Adipose tissue (tissue), 3 donors: ENCODE measurements at regions not wholly inside any gene's neighbourhood (a gene's known extent, or its start where the extent isn't known, plus 50 kb on each side); places are given as distances from the start of the nearest gene placed in this dataset.

Experiments used
- H3K27ac ChIP-seq: one replicate; pipeline ENCODE4 v1.5.1; 2013; ENCODE audit warnings: low read depth, low read length
- WGBS, 3 donors: extraction: QIAGEN DNeasy Blood & Tissue Kit; methylation state at CpG; one replicate each; pipeline ENCODE4 v1.1.7; 2013; 5-methylcytosine and 5-hydroxymethylcytosine counted together
- donor health status: healthy with polysubstance abuse.
- donor health status: Bipolar disorder and iron deficiency.
- donor health status: healthy.

DNA sequence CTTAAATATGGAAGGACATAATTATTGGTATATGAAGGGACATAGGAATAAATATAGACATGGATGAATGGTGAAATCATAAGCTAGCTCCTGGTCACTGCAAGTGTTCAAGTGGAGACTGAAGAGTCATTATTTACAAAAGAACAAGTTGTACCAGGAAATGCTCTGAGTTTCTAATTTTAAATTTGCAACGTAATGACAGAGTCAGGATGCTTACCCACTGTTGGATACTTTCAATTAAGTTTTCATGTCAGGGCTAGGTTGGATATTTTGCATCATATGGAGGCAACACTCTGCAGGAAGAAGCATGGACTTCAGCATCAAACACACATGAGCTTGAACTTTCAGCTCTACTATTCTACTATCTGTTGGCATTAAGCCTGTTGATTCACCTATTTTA lies 499.6 kb upstream of the C1orf87 start:
- 3 to 24% (median 17%) methylated on average over 1 of the region's 1 CpG for WGBS, 3 donors

DNA sequence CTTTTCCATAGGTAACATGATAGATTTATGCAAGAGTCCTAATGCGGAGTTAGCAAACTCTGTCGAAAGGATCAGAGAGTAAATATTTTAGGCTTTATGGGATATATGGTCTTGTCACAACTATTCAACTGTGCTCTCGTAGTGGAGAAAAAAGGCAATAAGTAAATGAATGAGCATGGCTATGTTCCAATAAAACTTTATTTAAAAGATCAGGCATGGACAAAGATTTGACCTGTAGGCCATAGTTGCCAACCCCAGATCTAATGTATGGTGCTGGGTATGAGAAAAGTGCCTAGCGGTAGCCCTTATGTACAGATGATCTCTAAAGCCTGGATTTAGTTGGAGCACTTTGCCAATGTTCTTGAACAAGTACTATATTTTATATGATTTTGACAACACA lies 498.8 kb upstream of the C1orf87 start:
- H3K27ac ChIP-seq: no peak overlapping the region
- WGBS, 3 donors: 74 to 97% (median 97%) methylated on average over 4 of the region's 4 CpGs

More for the DNA sequence above, 499.6 kb upstream of the C1orf87 start:
- no peak overlapping the region for H3K27ac ChIP-seq

DNA sequence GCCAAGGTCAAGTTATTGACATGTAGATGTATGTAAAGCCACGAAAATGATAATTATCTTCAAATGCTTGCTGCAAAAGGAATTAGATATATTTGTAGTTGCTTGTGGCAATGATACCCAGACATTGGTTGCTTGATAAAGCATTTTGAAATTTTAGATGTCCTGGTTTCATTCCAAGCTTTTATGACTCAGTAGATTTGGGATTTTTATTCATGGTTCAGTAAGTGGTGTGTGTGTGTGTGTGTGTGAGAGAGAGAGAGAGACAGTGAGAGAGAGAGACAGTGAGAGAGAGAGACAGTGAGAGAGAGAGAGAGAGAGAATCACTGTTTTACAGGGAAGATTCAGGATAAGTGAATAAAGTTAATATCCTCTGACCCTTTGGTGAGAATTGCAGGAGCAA lies 498.2 kb upstream of the C1orf87 start:
- 37 to 86% (median 81%) methylated on average over 1 of the region's 1 CpG for WGBS, 3 donors

DNA sequence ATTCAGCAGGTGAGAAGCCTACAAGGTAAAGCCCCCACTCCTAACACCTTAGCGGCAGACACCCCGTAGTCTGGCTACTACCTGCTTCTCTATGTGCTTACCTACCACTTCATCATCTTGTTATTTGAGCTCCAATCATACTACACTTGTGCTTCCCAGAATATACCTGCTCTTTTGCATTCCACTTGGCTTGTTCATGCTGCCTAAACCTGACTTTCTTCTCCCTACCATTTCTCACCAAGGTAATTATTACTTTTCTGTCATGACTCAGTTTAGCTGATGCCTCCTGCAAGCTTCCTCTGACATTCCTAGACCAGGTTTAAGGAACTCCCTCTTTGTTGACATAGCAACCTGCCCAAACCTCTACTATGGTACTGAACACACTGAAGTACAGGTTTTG lies 495.6 kb upstream of the C1orf87 start:
- 96 to 98% (median 97%) methylated on average over 2 of the region's 2 CpGs for WGBS, 3 donors
- no peak overlapping the region for H3K27ac ChIP-seq

More for the DNA sequence above, 498.2 kb upstream of the C1orf87 start:
- H3K27ac ChIP-seq: no peak overlapping the region

DNA sequence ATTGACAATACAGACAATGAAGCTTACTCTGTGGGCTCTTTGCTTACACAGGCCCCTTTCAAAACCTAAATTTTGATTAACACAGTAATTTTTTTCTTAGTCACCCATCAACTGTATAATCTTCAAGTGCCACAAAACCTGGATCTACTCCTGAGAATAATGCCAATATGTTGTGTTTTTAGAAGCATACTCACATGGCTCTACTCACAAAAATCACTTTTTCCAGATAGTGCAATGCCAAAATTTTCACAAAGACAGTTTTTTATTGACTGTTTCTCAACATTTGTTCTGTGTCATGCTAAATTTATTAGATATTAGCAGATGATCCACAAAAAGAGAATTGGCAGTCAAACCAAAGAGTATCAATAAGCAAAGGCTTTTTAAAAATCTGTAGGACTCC lies 493.7 kb upstream of the C1orf87 start:
- no peak overlapping the region for H3K27ac ChIP-seq

DNA sequence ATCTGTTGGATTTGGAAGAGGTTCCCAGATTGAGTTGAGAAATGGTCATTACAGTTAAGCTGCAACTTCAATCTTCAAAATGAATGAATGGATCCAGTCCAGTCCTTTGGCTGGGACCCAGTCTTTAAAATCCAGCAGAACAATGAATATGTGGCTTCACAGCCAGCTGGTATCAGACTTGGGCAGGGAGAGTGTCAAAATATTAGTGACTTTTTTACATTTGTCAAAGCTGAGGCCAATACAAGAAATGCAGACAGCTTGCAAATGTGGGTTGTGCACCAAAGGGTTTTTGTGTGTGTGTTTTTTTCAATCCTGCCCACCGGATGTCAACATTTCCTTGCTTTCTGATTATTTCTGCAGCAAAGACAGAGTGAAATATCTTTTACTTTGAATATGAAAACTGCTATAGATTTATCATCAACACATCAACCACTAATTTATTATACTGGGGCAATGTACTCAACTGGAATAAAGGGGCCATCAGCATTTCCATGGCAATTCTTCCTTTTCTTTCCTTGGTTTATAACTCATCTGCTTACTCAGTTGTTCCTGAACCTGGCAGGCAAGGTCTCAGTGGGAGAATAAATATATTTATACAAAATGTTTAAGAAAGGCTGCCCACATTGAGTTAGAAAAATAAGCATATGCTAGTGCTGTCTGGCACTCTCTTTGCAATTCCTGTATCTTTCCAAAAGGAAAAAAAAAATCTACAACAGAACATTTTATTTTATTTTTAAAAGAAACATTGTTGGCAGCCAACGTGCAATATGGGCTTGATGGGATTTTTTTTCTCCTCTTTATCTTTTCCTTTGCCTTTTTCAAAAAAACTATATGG lies 491.6 kb upstream of the C1orf87 start:
- H3K27ac ChIP-seq: no peak overlapping the region
- WGBS, 3 donors: 19 to 28% (median 27%) methylated on average over 2 of the region's 2 CpGs

DNA sequence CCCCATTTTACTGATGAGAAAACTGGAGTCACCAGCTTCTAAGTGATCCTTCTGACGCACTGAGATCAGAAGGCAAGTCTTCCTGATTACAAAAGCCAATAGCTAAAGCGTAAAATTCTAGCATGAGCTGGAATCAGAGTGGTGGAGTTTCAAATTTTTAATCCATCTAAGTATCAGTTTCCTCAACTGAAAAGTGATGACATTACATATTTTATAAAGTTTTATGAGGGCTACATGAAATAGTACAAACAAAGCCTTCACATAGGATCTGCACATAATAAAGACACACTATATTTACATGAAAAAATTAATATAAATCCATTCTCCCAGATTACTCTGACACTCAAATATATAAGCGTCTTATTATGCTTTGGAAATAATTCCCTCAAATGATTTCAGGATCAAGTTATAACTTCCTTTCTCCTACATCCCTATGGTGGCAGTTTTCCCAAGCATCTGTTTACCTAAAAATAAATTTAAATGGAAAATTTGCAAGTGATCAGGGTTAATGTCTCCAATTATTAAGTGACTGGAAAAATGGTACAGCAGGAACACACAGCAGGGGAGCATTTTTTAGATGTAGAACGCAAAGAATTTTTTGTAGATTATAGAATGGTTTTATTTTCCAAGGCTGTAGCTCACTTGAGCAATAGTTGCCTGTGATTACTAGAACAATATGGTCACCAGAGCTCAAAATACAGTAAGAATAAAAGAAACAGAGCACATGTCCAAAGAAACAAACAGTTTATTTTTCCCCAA lies 490.4 kb upstream of the C1orf87 start:
- WGBS, 3 donors: 82 to 90% (median 87%) methylated on average over 4 of the region's 4 CpGs
- no peak overlapping the region for H3K27ac ChIP-seq

DNA sequence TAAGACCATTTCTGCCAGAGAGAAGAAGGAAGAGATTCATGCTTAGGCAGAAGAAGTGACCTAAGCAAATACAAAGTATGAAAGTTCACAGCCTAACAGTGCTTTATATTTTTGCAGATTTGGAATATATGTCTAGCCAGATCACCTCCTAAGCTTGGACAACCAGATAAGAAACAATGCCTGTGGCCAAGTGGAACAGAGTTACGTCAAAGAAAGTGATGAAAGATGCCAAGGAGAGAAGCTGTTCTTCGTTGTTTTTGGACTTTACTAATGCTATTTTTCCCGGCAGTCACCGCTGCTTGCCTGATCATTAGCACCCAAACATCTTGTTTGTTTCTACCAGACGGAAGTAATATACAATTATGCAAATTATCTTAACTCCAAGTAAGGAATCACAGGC lies 489.2 kb upstream of the C1orf87 start:
- 68 to 74% (median 71%) methylated on average over 5 of the region's 5 CpGs for WGBS, 3 donors
- H3K27ac ChIP-seq: no peak overlapping the region

DNA sequence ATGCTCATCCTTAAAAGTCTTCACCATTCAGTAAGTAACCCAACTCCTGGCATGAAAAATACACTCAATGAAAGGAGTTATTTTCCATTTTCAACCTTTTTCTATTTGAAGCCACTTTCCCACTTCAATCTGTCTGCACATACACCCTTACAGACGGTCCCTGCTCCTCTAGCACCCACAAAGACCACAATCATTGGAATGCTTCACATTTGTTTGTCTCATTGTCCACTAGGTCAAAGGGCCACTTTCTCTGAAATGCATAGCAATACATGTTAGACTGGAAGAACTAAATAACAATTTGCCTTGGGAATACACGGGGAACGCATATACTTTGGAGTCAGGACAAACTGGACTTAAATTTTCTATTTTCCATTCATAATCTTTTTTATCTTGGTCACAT lies 487.1 kb upstream of the C1orf87 start:
- 90 to 95% (median 93%) methylated on average over 3 of the region's 3 CpGs for WGBS, 3 donors
- no peak overlapping the region for H3K27ac ChIP-seq

DNA sequence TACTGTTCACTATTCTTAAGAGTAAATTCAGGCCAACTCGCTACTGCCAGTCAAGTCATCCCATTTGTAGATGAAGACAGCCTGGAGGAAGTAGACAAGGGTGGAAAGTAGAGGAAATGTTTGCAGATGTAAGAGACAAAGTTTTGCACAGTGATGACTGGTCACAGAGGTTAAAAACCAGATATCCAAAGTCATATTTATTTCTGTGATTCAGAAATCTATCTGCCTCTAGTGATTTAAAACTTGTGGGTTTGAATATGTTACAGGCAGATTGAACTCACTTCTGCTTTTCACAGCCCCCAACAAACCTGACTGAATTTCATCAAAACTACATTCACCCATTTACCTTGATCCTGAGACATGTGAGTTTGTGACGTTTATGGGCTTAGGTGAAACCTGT lies 484.7 kb upstream of the C1orf87 start:
- no peak overlapping the region for H3K27ac ChIP-seq
- WGBS, 3 donors: 50 to 70% (median 50%) methylated on average over 2 of the region's 2 CpGs

DNA sequence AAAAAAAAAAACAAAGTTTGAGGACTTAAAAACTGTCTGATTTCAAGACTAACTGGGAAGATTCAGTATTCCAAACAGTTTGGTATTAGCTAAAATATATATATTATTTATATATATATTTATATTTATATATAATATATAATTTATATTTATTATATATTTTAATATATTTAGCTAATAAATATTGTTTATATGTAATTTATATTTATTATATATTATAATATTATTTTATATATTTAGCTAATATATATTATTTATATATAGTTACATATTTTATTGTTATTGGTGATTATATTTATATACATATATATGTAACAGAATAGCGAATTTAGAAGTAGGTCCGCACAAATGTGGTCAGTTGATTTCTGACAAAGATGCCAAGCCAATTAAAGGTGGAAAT lies 480.2 kb upstream of the C1orf87 start:
- WGBS, 3 donors: 90 to 96% (median 94%) methylated on average over 2 of the region's 2 CpGs
- H3K27ac ChIP-seq: no peak overlapping the region

DNA sequence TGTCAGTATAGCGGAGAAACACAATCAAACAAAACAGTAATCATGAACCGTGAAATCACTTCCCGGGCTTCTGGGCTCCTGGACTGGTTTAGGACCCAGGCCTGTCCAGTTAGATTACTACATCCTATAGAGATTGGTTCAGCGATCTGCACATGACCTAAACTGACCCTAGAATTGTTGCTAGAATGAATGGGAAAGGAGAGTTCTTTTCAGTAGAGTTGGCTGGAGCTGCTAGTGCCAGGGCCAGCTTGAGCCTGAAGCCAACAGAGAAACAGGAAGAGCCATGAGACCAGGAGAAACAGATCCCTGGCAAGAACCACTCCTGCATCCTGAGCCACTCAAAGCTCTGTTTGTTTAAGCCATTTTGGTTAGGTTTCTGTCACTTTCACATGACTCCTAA lies 474.3 kb upstream of the C1orf87 start:
- 76 to 82% (median 79%) methylated on average over 4 of the region's 4 CpGs for WGBS, 3 donors
- H3K27ac ChIP-seq: no peak overlapping the region

DNA sequence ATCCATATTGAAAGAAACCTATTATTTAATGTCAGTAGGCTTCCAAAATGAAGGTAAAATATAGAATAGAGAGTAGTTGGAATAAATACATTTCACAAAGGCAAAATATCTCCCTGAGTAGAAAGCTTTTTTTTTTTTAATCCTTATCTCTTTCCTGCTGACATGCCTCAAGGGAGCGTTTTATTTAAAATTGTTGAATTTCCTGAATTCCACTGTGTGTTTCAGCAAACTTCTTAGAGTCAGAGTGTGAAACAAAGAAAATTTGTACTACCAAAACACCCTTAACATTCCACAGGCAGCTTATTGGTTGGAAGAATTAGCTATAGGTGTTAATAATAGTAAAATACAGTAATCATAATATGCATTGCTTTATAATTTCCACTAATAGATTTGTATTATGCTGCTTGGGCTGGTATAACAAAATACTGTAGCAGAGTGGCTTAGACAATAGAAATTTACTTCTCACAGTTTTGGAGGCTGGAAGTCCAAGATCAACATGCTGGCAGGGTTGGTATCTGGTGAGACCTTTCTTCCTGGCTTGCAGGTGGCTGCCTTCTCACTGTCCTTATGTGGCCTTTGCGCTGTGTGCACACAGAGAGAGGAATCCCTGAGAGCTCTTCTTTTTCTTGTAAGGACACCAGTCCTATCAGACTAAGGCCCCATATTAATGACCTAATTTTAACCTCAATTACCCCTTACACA lies 468.4 kb upstream of the C1orf87 start:
- 56 to 64% (median 63%) methylated on average over 2 of the region's 2 CpGs for WGBS, 3 donors
- no peak overlapping the region for H3K27ac ChIP-seq

DNA sequence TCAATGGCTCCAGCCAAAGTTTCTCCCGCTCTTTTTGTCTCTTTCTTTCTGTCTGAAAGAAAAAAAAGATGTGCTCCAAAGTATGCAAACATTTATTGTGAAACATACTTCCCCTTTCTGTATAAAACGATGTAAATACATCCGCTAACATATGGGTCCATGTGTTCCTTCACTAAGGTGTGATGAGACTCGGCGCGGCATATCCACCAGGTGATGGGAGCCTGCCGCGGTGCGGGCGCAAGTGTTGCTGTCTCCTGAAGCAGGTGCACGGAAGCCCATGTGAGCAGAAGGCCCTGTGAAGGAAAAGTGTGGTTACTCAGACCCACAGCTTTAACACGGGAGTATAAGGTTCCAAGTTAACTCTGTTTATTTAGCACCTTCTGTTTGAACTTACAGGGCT lies 466.6 kb upstream of the C1orf87 start:
- H3K27ac ChIP-seq: no peak overlapping the region
- WGBS, 3 donors: 81 to 88% (median 87%) methylated on average over 12 of the region's 12 CpGs

DNA sequence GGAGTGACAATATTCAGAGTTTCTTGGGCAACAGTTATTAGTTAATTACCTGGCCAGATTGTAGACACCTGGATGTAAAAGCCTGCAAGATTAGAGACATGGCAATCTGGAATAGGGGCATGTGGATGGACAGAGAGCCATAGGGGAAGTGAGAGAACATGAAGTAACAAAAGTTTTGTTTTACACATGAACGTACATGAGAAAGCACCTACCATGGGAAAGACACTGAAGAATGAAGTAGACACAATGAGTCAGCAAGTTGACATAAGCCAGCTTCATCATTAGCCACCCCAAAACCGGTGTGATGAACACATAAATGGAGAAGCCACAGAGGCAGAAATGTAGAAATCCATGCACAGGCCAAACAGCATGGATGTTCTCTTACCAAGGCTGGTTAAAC lies 462.1 kb upstream of the C1orf87 start:
- 74 to 82% (median 75%) methylated on average over 2 of the region's 2 CpGs for WGBS, 3 donors
- H3K27ac ChIP-seq: no peak overlapping the region

DNA sequence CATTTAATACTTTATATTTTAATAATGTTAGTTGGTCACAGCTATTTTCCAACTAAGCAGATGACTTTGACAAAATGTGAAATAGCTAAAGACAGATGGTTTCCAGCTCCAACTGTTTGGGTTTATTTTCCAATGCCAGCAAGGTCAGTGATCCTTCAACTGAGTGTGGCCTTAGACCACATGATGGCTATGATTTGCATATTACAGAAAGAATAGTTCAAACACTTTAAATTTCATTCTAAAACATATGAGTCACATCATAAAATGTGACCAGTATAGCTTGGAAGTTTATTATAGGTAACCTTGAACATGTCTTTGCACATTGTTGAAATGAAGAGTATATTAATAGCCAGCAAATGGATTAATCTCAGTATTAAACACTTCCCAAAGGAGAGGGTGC lies 454.0 kb upstream of the C1orf87 start:
- H3K27ac ChIP-seq: no peak overlapping the region

DNA sequence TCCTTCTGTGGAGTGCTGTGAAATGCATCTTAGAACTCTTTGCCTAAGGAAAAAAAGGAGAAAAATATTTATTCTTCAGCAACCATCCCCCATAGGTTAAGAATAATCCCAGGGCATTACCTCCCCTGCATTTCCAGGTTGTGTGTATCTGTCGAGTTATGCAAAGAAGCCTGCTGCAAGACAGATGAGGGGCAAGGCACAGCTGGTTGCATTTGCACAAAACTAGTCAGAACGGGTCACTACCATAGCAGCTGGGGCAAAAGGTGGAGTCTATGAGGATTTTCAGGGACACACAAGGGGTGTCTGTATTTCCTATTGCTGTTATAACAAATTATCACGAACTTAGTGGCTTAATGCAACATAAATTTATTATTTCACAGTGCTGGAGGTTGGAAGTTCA lies 443.4 kb upstream of the C1orf87 start:
- WGBS, 3 donors: 55 to 84% (median 81%) methylated on average over 3 of the region's 3 CpGs
- no peak overlapping the region for H3K27ac ChIP-seq

DNA sequence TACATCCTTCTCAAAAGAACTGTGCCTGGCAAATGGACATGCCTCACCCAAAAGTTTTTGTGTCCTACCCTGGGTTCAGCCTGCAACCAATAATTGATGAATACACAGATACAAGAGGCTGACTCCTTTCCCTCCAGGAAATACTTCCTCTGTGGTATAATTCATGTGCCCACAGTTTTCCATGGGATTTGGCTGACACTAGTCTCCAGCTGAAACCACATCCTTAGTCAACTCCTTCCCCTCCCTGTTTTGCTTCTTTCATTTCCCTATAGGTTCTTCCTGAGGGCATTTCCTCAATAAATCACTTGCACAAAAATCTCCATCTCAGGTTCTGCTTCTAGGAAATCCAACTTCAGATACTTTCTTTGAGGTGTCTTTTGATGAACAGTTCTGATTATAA lies 436.6 kb upstream of the C1orf87 start:
- no peak overlapping the region for H3K27ac ChIP-seq

DNA sequence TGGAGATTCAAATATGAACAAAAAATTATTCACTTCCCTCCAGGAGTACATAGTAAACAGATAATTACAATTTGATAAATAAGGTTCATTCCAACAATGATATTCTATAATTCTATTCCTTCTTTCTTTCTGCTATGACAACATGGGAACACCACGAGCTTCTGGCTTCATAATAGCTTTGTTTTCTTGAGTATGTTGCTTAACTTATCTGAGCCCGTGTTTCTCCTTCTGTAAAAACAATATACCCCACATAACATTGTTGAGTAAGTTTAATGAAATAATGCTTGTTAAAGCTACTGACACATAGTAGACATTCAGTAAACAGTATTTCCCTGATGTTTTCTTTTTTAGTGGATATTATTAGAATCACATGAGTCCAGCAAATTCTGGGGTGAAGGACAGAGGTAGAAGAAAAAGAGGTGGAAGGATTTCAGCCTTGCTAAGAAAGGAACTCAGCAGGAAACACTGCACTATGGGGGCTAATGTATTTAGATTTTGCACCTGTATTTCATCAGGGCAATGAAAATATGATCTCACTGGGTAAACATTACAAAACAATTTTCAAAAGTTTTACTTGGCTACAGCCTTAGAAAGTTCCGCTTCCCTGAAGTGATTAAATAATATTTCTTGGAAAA lies 430.8 kb upstream of the C1orf87 start:
- H3K27ac ChIP-seq: no peak overlapping the region
- 45 to 57% (median 49%) methylated on average over 3 of the region's 3 CpGs for WGBS, 3 donors
